Osteoblast (primary cell): ENCODE measurements at regions not wholly inside any gene's neighbourhood (a gene's known extent, or its start where the extent isn't known, plus 50 kb on each side); places are given as distances from the start of the nearest gene placed in this dataset.

ENCODE experiments used
- DNase-seq: peaks from one replicate; pipeline ENCODE4 v3.0.0; 2011; ENCODE audit warnings: low spot score, mixed read lengths; ENCODE audit not compliant: insufficient read length; ENCODE audit errors: missing footprints
- H2AFZ ChIP-seq: 2 replicates; pipeline ENCODE4 v1.6.0; 2011; ENCODE audit warnings: mild to moderate bottlenecking, low read length
- H3K27ac ChIP-seq: 2 replicates; pipeline ENCODE4 v1.5.1; 2011; ENCODE audit warnings: mild to moderate bottlenecking, low read depth, low read length, moderate library complexity
- H3K27me3 ChIP-seq: 2 replicates; pipeline ENCODE4 v1.6.0; 2012; ENCODE audit warnings: mild to moderate bottlenecking, control low read depth, inconsistent platforms, low read length, moderate library complexity; ENCODE audit not compliant: insufficient read depth
- H3K36me3 ChIP-seq: 2 replicates; pipeline ENCODE4 v1.5.1; 2011; ENCODE audit warnings: mild to moderate bottlenecking, low read length, control low read depth, moderate library complexity; ENCODE audit not compliant: insufficient read depth
- H3K4me1 ChIP-seq: 2 replicates; pipeline ENCODE4 v1.5.1; 2011; ENCODE audit warnings: mild to moderate bottlenecking, low read length, control low read depth, moderate library complexity; ENCODE audit not compliant: insufficient read depth
- H3K4me2 ChIP-seq: 2 replicates; pipeline ENCODE4 v1.6.0; 2011; ENCODE audit warnings: mild to moderate bottlenecking, low read length; ENCODE audit not compliant: insufficient read depth
- H3K4me3 ChIP-seq: fragments of 200-600 bp; sonication (generic); 3 replicates; pipeline ENCODE4 v1.5.1; 2012; ENCODE audit warnings: mild to moderate bottlenecking, low read length, inconsistent platforms; ENCODE audit not compliant: insufficient read depth
- H3K79me2 ChIP-seq: 2 replicates; pipeline ENCODE4 v1.6.0; 2012; ENCODE audit warnings: mild to moderate bottlenecking, low read length, control low read depth, inconsistent platforms; ENCODE audit not compliant: insufficient read depth
- H3K9me3 ChIP-seq: 2 replicates; pipeline ENCODE4 v1.5.1; 2011; ENCODE audit warnings: low read depth, low read length, control low read depth
- H4K20me1 ChIP-seq: 2 replicates; pipeline ENCODE4 v1.6.0; 2012; ENCODE audit warnings: mild to moderate bottlenecking, low read length, control low read depth; ENCODE audit not compliant: insufficient read depth
- TF ChIP-seq, protein P1 (sequence below): IDR thresholded peaks from 2 replicates; pipeline ENCODE4 v1.5.1; 2011; ENCODE audit warnings: mild to moderate bottlenecking, low read depth, low read length, moderate library complexity; ENCODE audit errors: extremely low read depth

- no peak overlapping the region for H3K4me2 ChIP-seq
- no peaks in the 10 kb centered on the region for H3K79me2 ChIP-seq
- H4K20me1 ChIP-seq: no peaks in the 10 kb centered on the region
- peaks cover 9% of the 10 kb centered on the region for H3K27me3 ChIP-seq
- no peaks in the 10 kb centered on the region for H3K36me3 ChIP-seq
- no peak overlapping the region for H3K4me3 ChIP-seq
- TF ChIP-seq, protein P1, sequence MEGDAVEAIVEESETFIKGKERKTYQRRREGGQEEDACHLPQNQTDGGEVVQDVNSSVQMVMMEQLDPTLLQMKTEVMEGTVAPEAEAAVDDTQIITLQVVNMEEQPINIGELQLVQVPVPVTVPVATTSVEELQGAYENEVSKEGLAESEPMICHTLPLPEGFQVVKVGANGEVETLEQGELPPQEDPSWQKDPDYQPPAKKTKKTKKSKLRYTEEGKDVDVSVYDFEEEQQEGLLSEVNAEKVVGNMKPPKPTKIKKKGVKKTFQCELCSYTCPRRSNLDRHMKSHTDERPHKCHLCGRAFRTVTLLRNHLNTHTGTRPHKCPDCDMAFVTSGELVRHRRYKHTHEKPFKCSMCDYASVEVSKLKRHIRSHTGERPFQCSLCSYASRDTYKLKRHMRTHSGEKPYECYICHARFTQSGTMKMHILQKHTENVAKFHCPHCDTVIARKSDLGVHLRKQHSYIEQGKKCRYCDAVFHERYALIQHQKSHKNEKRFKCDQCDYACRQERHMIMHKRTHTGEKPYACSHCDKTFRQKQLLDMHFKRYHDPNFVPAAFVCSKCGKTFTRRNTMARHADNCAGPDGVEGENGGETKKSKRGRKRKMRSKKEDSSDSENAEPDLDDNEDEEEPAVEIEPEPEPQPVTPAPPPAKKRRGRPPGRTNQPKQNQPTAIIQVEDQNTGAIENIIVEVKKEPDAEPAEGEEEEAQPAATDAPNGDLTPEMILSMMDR: no peak
- H2AFZ ChIP-seq: no peak overlapping the region
- no peaks in the 10 kb centered on the region for H3K4me1 ChIP-seq
- H3K9me3 ChIP-seq: no peaks in the 10 kb centered on the region
- no peak overlapping the region for H3K27ac ChIP-seq
- no peak for DNase-seq
Measured at GRCh38 chr10:78703593-78703992, 365.2 kb upstream of the ZMIZ1 start.

DNA sequence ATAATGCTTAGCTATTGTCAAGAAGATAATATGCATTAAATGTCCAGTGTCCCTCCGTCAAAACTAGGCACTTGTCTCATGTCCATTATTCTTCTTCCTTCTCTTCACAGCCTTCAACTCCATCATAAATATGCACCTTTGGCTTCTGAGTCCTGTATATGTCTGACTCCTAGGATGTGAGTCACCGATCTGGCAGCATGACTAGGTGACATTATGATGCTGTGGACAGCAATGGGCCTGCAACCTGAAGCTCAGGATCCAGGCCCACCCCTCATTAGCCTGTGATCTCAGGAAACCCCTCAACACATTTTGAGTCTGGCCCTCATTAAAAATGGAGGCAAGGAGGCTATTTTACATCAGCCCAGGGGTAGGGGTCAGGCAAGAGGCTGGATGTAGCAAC, 362.5 kb upstream of the ZMIZ1 start:
- Histone ChIP-seq H3K27ac (no peak overlapping the region), H3K4me3 (no peak overlapping the region), H3K36me3 (no peaks in the 10 kb centered on the region), H3K9me3 (no peaks in the 10 kb centered on the region), H3K4me1 (no peaks in the 10 kb centered on the region), H4K20me1 (peaks cover 3% of the 10 kb centered on the region), H3K27me3 (peaks cover 25% of the 10 kb centered on the region), H2AFZ (no peak overlapping the region), H3K4me2 (no peak overlapping the region), H3K79me2 (no peaks in the 10 kb centered on the region)
- TF ChIP-seq, protein P1: no peak
- no peak for DNase-seq

DNA sequence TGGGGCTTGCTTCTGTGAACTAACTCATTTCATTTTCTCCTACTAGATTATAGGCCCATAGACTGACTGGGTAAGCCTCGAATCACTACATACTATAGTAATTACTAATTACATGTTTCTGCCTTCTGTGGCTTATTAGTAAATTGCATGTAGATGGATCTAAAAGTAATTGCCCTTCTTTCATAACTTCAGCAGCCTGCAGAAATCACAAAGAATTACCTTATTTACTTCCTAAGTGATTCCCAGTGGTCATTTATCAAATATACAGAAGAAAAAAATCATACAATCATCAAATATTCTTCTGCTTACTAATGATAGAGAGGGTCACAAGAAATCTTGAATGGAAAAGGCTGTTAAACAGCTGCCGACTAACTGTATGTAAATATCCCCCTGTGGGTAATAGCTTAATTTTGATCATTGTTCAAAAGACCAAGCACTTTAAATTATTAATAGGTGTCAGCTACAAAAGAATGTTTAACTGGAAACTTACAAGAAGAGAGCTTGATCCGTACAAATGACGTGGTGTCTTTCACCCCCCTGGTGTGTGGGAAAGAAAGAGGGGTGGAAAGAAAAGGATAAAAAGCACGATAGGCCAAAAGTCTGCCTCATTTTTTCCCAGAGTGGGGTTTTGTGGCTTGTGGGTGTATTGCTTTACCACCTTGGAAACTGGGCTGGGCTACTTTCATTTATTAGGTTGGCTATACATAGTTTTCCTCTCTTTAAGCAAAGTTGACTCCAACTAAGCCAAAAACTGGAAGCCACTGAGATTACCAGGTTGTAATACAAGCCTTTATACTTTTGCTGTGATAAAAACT, 361.8 kb upstream of the ZMIZ1 start:
- H4K20me1 ChIP-seq: peaks cover 3% of the 10 kb centered on the region
- H2AFZ ChIP-seq: no peak overlapping the region
- H3K4me1 ChIP-seq: no peaks in the 10 kb centered on the region
- H3K4me2 ChIP-seq: no peak overlapping the region
- peaks cover 32% of the 10 kb centered on the region for H3K27me3 ChIP-seq
- H3K27ac ChIP-seq: no peak overlapping the region
- no peak for DNase-seq
- TF ChIP-seq, protein P1: no peak
- no peaks in the 10 kb centered on the region for H3K79me2 ChIP-seq
- H3K9me3 ChIP-seq: no peaks in the 10 kb centered on the region
- H3K36me3 ChIP-seq: no peaks in the 10 kb centered on the region
- H3K4me3 ChIP-seq: no peak overlapping the region

- Histone ChIP-seq H3K4me2 (no peak overlapping the region), H3K36me3 (no peaks in the 10 kb centered on the region), H3K4me3 (no peak overlapping the region), H3K27ac (no peak overlapping the region), H4K20me1 (peaks cover 3% of the 10 kb centered on the region), H3K4me1 (no peaks in the 10 kb centered on the region), H2AFZ (no peak overlapping the region), H3K9me3 (no peaks in the 10 kb centered on the region), H3K27me3 (peaks cover 35% of the 10 kb centered on the region), H3K79me2 (no peaks in the 10 kb centered on the region)
- DNase-seq: no peak
- TF ChIP-seq, protein P1: no peak
Measured at GRCh38 chr10:78707745-78708144, 361.0 kb upstream of the ZMIZ1 start.
